HG03575 (cell line): ENCODE measurements at regions not wholly inside any gene's neighbourhood (a gene's known extent, or its start where the extent isn't known, plus 50 kb on each side); places are given as distances from the start of the nearest gene placed in this dataset.

Experiments
- ATAC-seq: cut with Tn5 transposase; IDR thresholded peaks from one replicate; pipeline ENCODE4 v1.9.1; 2021; ENCODE audit not compliant: unreplicated experiment, insufficient number of reproducible peaks, low FRiP score; ENCODE audit errors: extremely low read depth

GRCh38 chr9:107667231-107668070 is 177.9 kb upstream of the KLF4 start:
- ATAC-seq = no peak

DNA sequence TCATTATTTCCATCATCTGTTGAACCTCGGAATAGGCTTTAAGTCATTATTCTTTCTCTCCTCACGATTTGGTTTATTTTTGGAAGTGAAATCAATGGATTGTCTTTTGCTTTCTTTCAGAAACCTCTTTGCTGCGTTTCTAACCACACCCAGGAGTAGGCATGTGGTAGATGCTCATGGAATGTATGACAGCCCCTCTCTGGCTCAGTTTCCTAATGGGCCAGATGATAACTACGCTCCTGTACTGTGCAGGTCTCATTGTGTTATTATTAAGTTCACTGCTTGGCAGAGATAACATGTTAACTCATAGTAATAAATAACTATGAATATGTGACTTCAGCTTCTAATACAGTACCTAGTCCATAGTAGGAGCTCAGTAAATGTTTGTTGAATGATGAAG is 175.5 kb upstream of the KLF4 start:
- ATAC-seq = no peak

DNA sequence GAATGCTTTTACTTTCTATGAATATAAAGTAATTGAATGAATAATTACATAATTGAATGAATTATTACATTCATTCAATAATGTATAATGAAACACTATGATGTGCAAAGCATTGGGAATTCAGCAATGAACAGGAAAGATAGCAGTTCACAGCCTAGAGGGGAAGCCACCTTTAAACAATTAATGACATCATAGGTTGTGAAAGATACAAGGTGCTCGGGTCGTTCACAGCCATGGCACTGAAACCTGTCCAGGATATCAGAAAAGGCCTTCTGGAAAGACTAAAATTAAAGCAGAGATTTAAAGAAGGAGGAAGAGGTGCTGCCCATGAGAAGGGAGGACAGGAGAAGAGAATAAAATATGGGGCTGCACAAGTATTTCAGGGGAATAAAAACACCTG is 171.4 kb upstream of the KLF4 start:
- no peak for ATAC-seq

- no peak for ATAC-seq
Observed at GRCh38 chr9:107653263-107653821, 163.8 kb upstream of the KLF4 start.

DNA sequence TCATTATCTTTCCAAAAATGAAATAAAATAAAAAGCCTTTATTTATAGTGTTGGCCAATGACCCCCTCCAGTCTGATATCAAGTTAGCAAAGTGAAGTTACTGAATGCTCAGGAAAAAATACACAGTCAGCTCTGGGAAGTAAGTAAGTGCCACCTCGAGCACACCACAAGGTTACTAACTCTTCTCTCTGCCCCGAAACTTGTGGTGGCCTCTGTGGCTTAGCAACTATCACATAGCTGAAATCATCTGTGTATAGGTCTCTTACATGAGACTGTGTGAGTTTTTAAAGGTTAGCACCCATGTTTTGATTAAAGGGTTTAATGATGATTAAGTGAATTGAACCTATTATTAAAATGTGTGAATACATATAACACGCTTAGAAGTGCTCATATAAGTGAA is 161.4 kb upstream of the KLF4 start:
- no peak for ATAC-seq

- ATAC-seq = no peak
Observed at GRCh38 chr9:107650321-107650720, 160.8 kb upstream of the KLF4 start.

DNA sequence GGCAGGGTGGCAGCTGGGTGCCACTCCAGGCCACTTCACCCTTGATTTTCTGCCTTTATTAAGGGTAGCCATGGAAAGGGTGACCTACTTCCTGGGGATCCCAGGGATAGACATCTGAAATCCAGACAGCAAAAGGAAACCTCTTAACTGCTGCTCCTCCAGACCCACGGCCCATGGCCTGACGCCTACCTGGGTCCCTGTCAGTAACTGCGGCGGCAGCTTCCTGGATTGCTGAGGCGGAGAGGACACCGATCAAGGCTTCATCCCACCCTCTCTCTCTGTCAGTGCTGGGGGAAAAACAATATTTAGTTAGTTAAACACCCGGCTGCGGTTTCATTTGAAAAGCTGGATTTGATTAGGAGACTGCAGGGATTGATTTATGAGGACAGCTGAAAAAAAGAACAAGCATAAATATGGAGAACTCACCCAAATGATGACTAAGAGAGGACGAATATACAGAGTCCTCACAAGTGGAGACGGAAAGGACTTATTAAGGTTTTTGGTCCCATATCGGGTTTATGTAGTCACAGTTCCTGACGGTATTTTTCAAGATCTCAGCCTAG is 158.7 kb upstream of the KLF4 start:
- no peak for ATAC-seq

DNA sequence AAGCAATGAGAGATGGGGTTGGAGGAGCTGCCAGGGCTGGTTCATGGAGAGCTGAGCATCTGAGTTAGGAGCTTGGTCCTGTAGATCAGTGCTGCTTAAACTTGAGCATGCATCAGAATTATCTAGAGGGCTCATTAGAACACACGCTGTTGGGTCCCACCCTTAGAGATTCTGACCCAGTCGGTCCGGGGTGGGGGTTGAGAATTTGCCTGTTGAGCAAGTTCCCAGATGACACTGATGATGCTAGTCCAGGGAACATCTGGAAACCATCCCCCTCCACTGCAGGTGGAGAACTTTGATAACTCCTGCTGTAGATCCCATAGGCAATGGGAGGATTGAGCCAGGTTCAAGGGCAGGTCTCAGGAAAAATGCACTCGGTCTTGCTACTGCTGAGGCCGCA is 158.0 kb upstream of the KLF4 start:
- no peak for ATAC-seq

DNA sequence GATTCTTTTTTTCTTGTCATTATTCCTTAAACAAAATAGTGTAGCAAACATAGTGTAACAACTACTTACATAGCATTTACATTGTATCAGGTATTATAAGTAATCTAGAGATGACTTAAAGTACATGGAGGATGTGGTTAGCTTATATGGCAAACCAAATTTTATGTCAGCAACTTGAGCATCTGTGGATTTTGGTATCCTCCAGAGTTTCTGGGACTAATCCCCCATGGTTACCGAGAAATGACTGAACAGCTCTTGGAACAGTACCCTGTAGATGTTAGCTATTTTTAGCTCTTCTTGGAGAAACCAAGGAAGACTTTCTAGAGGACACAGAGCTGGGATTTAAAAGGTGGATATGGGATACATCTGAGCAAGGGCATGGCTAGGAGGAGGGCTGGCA is 157.6 kb upstream of the KLF4 start:
- no peak for ATAC-seq

DNA sequence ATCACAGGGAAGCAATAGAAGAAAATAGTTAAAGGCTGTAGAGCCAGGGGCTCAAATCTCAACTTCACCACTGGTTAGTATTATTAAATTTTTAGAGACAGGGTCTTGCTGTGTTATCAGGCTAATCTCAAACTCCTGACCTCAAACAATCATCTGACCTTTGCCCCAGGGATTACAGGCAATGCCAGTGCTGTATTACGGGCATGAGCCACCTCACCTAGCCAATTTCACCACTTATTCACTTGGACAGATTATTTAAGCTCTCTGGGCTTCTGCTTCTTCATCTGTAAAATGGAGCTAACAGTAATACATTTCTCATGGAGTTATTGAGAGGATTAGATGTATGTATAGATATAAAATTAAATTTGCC is 155.9 kb upstream of the KLF4 start:
- ATAC-seq = no peak

DNA sequence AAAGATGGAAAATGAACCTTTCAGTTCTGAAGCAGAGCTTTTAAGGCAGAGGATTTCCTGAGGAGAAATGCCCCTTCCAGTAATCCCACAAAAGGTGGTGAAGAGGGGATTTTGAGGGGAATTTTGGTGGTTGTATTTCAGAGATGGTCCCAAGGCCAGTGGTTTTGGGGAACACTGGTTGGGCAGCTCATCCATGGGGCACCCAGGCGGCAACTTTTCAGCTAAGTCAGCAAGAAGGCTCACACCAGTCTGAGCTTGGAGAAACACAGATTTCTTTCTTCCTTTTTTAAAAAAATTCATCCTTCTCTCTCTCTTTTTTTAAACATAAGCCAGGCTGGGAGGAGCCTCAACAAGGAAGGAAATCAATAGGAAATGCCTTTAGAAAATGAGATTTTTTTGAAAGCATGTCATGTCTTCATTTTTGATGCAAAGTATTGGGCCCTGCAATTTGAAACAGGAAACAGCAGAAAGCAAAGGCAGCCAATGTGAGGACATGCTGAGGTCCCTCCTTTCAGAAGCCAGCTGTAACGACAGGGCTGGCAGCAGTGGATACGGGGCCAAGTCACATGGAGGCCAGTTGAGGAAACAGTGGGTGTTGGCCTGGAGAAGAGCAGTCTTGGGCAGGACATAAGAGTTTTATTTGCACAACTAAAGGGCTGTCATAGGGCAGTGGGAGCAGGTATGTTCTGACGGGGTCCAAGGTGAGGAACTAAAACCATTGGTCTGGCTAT is 155.3 kb upstream of the KLF4 start:
- ATAC-seq = no peak

DNA sequence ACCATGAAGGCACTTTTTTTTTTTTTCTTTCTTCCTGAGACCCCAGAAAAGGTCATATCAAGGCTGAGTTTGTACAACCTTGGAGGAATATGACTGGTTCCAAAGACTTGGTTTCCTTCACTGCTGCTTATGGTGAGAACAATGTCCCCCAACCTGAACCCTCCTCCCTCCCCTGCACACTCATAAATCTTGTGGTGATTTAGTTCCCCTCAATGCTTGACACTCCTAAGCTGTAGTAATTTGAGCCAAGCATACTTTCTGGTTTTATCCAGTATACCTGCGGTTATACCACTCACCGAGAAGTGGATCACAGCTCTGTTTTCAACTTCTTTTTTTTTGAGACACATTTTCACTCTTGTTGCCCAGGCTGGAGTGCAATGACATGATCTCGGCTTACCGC is 149.9 kb upstream of the KLF4 start:
- ATAC-seq = no peak

DNA sequence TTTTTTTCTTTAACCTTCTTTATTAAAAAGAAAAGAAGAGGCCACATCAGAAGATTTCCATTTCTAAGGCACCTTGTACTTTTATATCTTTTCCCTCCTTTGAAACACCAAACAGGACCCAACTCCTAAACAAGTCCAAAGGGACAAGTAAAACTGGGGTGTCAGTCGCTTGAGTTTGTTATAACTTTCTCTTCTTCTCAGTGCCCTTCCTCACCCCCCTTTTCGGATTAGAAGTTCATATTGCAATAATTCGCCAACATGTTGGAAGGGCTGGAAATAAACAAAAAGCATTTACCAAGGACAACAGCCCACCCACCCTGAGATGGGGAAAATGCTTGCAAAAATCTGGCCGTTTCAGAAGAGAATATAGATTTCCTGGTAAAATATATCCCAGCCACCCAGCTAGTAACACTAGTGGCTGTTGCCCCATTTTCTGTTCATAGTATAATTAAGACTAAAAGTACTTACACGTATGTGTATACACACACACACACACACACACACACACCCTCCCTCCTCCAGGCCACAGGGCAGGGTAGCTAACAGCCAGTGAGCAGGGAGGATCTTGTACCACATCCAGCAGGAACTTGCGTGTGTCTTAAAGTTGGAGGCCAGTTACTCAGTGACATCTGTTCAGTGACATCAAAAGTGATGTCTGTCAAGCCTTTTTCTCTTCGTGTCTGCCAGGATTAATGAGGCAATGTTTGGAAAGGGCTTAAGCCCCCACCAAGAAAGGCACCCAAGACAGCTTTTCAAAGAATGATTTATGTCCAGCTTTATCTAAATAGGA is 149.1 kb upstream of the KLF4 start:
- ATAC-seq = no peak

DNA sequence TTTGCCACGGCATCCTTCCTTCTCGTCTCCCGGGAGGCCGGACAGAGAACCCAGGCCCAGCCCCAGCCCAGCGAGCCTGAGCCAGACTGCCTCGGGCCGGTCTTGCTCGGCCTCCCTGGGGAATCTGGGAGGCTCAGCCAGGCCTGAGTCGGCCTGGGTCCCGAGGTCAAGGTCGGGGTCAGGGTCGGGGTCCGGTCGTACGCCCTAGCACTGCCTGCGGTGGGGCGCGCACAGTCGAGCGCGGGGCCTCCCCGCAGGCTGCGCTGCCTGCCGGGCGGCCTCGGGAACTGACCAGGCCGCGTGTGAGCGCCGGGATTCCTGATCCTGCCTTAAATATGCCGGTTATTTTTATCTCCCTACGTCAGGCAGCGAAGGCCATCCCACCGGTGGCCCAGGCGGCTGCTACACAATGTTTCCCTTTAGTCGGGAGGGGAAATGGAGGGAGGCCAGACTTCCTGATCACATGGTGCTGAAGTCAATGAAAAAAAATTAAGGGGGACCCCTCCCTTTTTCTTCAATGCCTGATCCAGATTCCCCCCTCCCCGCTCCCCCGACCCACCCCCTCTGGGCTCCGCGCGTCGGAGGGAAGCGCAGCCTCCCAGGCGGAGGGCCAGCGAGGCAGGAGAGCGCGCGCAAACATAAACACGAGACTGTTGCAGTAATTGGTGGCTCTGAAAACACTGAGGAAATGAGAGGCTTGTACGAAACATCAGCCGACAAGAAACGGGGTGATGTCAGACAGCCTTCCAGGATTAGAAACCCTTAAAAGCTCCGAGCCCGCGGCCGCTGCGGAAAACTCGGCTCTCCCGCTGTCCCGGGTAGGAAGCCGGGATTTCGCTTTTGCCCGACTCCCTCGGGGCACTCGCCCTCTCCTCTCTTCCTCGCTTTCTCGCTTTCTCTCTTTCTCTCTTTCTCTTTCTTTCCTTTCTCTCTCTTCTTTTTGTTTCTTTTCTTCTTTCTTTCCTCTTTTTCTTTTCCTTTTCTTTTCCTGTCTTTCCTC is 148.2 kb upstream of the KLF4 start:
- no peak for ATAC-seq

GRCh38 chr9:107636571-107637381 is 147.2 kb upstream of the KLF4 start:
- ATAC-seq = no peak

DNA sequence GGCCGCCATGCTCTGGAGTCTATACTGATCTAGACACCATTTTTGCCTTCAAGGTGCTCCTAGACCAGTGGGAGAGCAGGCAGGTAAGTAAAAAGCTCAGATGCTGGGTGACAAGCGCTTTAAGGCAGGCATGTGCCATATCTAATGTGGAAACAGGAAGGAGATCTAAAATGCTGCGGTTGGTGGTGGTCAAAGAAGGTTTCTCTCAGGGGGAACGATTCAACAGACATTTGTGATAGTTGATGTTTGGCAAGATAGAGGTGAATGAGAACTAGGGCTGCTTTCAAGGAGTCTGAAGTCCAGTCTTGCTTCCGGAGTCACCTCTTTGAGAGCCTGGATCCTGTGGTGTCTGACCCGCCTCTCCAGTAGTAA is 146.2 kb upstream of the KLF4 start:
- no peak for ATAC-seq

- no peak for ATAC-seq
Observed at GRCh38 chr9:107635101-107635802, 145.7 kb upstream of the KLF4 start.
